ENCODE measurements at regions not wholly inside any gene's neighbourhood (a gene's known extent, or its start where the extent isn't known, plus 50 kb on each side); places are given as distances from the start of the nearest gene placed in this dataset.

DNA sequence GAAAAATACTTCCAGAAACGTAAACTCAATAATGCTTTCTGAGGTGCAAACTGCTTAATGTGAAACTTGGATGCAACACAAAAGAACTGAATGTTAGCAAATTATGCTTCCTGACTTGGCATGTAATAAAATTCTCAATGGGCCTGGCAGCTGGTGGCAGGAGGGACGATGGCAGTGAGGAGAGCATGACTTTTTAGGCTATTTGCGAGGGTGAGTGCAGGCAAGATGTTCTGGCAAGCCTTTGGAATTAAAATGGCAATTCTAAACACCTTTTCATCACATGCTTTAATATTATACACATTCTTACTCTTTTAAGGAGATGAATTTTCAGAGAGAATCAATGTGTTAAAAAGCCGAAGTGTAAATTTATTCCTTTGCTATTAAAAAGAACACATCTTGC lies 224.8 kb upstream of the CDH4 start:
- no peak for DNase-seq
- no peak overlapping the region for H2AK5ac ChIP-seq (ENCODE audit: low read length)
- H3K4ac ChIP-seq (ENCODE audit: low read depth, low read length), result no peak overlapping the region
- no peak overlapping the region for H3K4me3 ChIP-seq (ENCODE audit: low read depth, low read length)
- H4K91ac ChIP-seq (ENCODE audit: low read depth, low read length), result no peak overlapping the region
- H3K36me3 ChIP-seq (ENCODE audit: control insufficient read depth in 1 of 2, insufficient read depth in 2 of 2, low read length in 2 of 2), result no peaks in the 10 kb centered on the region
- H3K18ac ChIP-seq (ENCODE audit: low read length), result no peak overlapping the region
- H3K79me2 ChIP-seq (ENCODE audit: control insufficient read depth, insufficient read depth, low read length, poor library complexity), result no peaks in the 10 kb centered on the region
- no peak overlapping the region for H4K12ac ChIP-seq (ENCODE audit: low read depth, low read length)
- H3K27ac ChIP-seq (ENCODE audit: low read depth, low read length), result no peak overlapping the region
- H2BK120ac ChIP-seq (ENCODE audit: insufficient read depth, low read length, poor library complexity), result no peak overlapping the region
- H3K9me3 ChIP-seq (ENCODE audit: insufficient read depth, low read depth, low read length), result peaks cover 13% of the 10 kb centered on the region
- H2AFZ ChIP-seq (ENCODE audit: insufficient read depth, low read length, poor library complexity), result no peak overlapping the region
- no peak overlapping the region for H2BK12ac ChIP-seq (ENCODE audit: low read length)
- no peaks in the 10 kb centered on the region for H3K79me1 ChIP-seq (ENCODE audit: low read length)
- no peak overlapping the region for H2BK5ac ChIP-seq (ENCODE audit: low read depth, low read length, poor library complexity)
- H3K14ac ChIP-seq (ENCODE audit: low read length), result no peak overlapping the region
- no peak overlapping the region for H4K8ac ChIP-seq (ENCODE audit: low read depth, low read length)
- no peak overlapping the region for H3K4me2 ChIP-seq (ENCODE audit: low read length)
- no CpG with 5 or more reads among the region's 4 CpGs for WGBS (ENCODE audit: extremely low coverage, insufficient coverage, insufficient read length)
- no peak overlapping the region for H3K9ac ChIP-seq (ENCODE audit: low read length)
- no peak overlapping the region for H3K23ac ChIP-seq (ENCODE audit: low read length)
- no peaks in the 10 kb centered on the region for H3K27me3 ChIP-seq (ENCODE audit: insufficient read depth, low read length)
- H3K4me1 ChIP-seq (ENCODE audit: control insufficient read depth in 1 of 2, insufficient read depth in 2 of 2, low read length in 2 of 2), result no peaks in the 10 kb centered on the region

DNA sequence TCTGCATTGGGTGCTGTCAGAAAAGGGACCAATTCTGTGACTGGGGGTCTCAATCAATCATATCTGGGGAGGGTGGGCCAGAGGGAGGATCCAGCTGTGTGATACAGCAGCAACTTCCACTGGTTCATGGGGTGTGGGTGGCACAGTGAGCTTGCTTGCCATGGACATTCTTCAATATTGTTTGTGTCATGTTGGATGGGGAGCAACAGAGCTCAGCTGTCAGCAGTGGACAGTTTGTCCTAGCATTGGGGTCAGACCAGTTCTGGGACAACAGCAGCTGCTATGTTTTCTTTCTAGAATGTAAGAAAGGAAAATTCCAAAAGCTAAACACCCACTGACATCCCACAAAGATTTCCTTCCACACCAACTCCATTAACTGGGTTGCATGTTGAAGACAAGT lies 221.9 kb upstream of the CDH4 start:
- H2AFZ ChIP-seq (ENCODE audit: insufficient read depth, low read length, poor library complexity), result no peak overlapping the region
- no peak overlapping the region for H2BK120ac ChIP-seq (ENCODE audit: insufficient read depth, low read length, poor library complexity)
- peaks cover 13% of the 10 kb centered on the region for H3K9me3 ChIP-seq (ENCODE audit: insufficient read depth, low read depth, low read length)
- no peaks in the 10 kb centered on the region for H3K79me1 ChIP-seq (ENCODE audit: low read length)
- no peak overlapping the region for H4K12ac ChIP-seq (ENCODE audit: low read depth, low read length)
- H2BK5ac ChIP-seq (ENCODE audit: low read depth, low read length, poor library complexity), result no peak overlapping the region
- no peak for DNase-seq
- no peak overlapping the region for H3K4me2 ChIP-seq (ENCODE audit: low read length)
- no peak overlapping the region for H2BK12ac ChIP-seq (ENCODE audit: low read length)
- no peak overlapping the region for H4K8ac ChIP-seq (ENCODE audit: low read depth, low read length)
- no peak overlapping the region for H3K4ac ChIP-seq (ENCODE audit: low read depth, low read length)
- no peaks in the 10 kb centered on the region for H3K27me3 ChIP-seq (ENCODE audit: insufficient read depth, low read length)
- H3K9ac ChIP-seq (ENCODE audit: low read length), result no peak overlapping the region
- no peak overlapping the region for H2AK5ac ChIP-seq (ENCODE audit: low read length)
- no peak overlapping the region for H3K4me3 ChIP-seq (ENCODE audit: low read depth, low read length)
- no peak overlapping the region for H4K91ac ChIP-seq (ENCODE audit: low read depth, low read length)
- no peaks in the 10 kb centered on the region for H3K4me1 ChIP-seq (ENCODE audit: control insufficient read depth in 1 of 2, insufficient read depth in 2 of 2, low read length in 2 of 2)
- H3K18ac ChIP-seq (ENCODE audit: low read length), result no peak overlapping the region
- H3K14ac ChIP-seq (ENCODE audit: low read length), result no peak overlapping the region
- H3K36me3 ChIP-seq (ENCODE audit: control insufficient read depth in 1 of 2, insufficient read depth in 2 of 2, low read length in 2 of 2), result no peaks in the 10 kb centered on the region
- no peak overlapping the region for H3K23ac ChIP-seq (ENCODE audit: low read length)
- no peaks in the 10 kb centered on the region for H3K79me2 ChIP-seq (ENCODE audit: control insufficient read depth, insufficient read depth, low read length, poor library complexity)
- H3K27ac ChIP-seq (ENCODE audit: low read depth, low read length), result no peak overlapping the region

DNA sequence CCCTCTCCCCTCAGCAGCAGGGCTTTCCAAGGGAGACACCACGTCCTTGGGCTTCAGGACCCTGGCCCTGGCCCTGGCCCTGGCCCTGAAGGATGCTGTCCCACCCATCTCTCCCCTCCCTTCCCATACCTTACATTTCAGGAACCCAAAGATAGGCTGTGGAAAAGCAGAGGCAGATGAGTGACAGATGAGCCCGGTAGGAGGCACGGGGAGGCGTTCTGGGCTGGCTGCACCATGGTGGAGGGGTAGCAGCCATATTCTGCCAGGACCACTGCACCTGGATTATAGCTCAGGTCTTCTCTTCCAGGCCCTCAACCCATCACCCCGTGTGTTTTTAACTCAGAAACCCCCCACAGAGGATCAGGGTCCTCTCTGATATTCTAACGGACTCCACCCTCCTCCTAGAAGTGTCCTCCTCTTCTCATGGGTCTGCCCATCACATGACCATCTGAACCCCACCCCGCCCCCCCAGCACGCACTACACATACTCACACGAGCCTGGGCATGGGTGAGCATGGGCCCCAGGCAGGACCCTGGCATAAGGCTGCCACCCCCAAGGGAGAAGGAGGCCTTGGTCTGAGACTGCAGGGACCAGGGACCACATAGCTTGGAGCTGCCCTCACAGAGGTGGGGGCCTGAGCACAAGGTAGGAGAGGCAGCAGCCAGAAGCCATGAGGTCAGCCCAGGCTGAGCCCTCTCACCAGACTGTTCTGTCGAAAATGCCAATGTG lies 220.8 kb upstream of the CDH4 start:
- Histone ChIP-seq H3K36me3 (ENCODE audit: control insufficient read depth in 1 of 2, insufficient read depth in 2 of 2, low read length in 2 of 2) (no peaks in the 10 kb centered on the region), H3K4ac (ENCODE audit: low read depth, low read length) (no peak overlapping the region), H3K4me2 (ENCODE audit: low read length) (no peak overlapping the region), H3K9ac (ENCODE audit: low read length) (no peak overlapping the region), H3K23ac (ENCODE audit: low read length) (no peak overlapping the region), H2AFZ (ENCODE audit: insufficient read depth, low read length, poor library complexity) (no peak overlapping the region), H3K14ac (ENCODE audit: low read length) (no peak overlapping the region), H2AK5ac (ENCODE audit: low read length) (no peak overlapping the region), H3K4me1 (ENCODE audit: control insufficient read depth in 1 of 2, insufficient read depth in 2 of 2, low read length in 2 of 2) (no peaks in the 10 kb centered on the region), H4K91ac (ENCODE audit: low read depth, low read length) (no peak overlapping the region), H3K79me2 (ENCODE audit: control insufficient read depth, insufficient read depth, low read length, poor library complexity) (no peaks in the 10 kb centered on the region), H3K18ac (ENCODE audit: low read length) (no peak overlapping the region), H3K27ac (ENCODE audit: low read depth, low read length) (no peak overlapping the region), H3K79me1 (ENCODE audit: low read length) (no peaks in the 10 kb centered on the region), H4K12ac (ENCODE audit: low read depth, low read length) (no peak overlapping the region), H3K9me3 (ENCODE audit: insufficient read depth, low read depth, low read length) (peaks cover 11% of the 10 kb centered on the region), H3K27me3 (ENCODE audit: insufficient read depth, low read length) (no peaks in the 10 kb centered on the region), H2BK12ac (ENCODE audit: low read length) (no peak overlapping the region), H4K8ac (ENCODE audit: low read depth, low read length) (no peak overlapping the region), H2BK120ac (ENCODE audit: insufficient read depth, low read length, poor library complexity) (no peak overlapping the region), H2BK5ac (ENCODE audit: low read depth, low read length, poor library complexity) (no peak overlapping the region), H3K4me3 (ENCODE audit: low read depth, low read length) (no peak overlapping the region)
- no peak for DNase-seq
- whole genome bisulfite sequencing (ENCODE audit: extremely low coverage, insufficient coverage, insufficient read length), result no CpG with 5 or more reads among the region's 10 CpGs

DNA sequence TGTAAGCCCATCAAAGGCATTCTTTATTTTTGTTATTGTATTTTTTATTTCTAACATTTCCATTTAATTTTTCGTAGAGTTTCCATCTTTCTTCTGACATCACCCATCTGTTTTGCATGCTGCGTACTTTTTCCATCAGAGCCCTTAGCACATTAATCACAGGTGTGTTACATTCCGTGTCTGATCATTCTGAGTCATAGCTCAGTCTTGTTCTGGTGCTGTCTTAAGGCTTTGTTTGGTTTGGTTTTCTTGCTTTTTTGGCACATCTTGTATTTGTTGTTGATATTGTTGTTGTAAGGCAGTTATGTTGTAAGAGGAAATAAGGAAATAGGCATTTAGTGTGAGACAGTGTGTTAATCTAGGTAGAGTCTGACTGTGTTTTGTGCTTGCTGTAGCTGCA lies 214.6 kb upstream of the CDH4 start:
- no peak overlapping the region for H2BK120ac ChIP-seq (ENCODE audit: insufficient read depth, low read length, poor library complexity)
- DNase-seq, result no peak
- H3K9ac ChIP-seq (ENCODE audit: low read length), result no peak overlapping the region
- no peak overlapping the region for H4K8ac ChIP-seq (ENCODE audit: low read depth, low read length)
- H3K4me2 ChIP-seq (ENCODE audit: low read length), result no peak overlapping the region
- H2AFZ ChIP-seq (ENCODE audit: insufficient read depth, low read length, poor library complexity), result no peak overlapping the region
- H2AK5ac ChIP-seq (ENCODE audit: low read length), result no peak overlapping the region
- no peak overlapping the region for H3K4ac ChIP-seq (ENCODE audit: low read depth, low read length)
- H3K36me3 ChIP-seq (ENCODE audit: control insufficient read depth in 1 of 2, insufficient read depth in 2 of 2, low read length in 2 of 2), result no peaks in the 10 kb centered on the region
- no peak overlapping the region for H3K18ac ChIP-seq (ENCODE audit: low read length)
- no peak overlapping the region for H4K12ac ChIP-seq (ENCODE audit: low read depth, low read length)
- no peak overlapping the region for H2BK12ac ChIP-seq (ENCODE audit: low read length)
- no peak overlapping the region for H2BK5ac ChIP-seq (ENCODE audit: low read depth, low read length, poor library complexity)
- no peak overlapping the region for H4K91ac ChIP-seq (ENCODE audit: low read depth, low read length)
- H3K27ac ChIP-seq (ENCODE audit: low read depth, low read length), result no peak overlapping the region
- no CpG with 5 or more reads among the region's 3 CpGs for WGBS (ENCODE audit: extremely low coverage, insufficient coverage, insufficient read length)
- H3K4me3 ChIP-seq (ENCODE audit: low read depth, low read length), result no peak overlapping the region
- H3K23ac ChIP-seq (ENCODE audit: low read length), result no peak overlapping the region
- no peaks in the 10 kb centered on the region for H3K79me2 ChIP-seq (ENCODE audit: control insufficient read depth, insufficient read depth, low read length, poor library complexity)
- no peaks in the 10 kb centered on the region for H3K79me1 ChIP-seq (ENCODE audit: low read length)
- no peaks in the 10 kb centered on the region for H3K4me1 ChIP-seq (ENCODE audit: control insufficient read depth in 1 of 2, insufficient read depth in 2 of 2, low read length in 2 of 2)
- H3K14ac ChIP-seq (ENCODE audit: low read length), result no peak overlapping the region
- no peaks in the 10 kb centered on the region for H3K27me3 ChIP-seq (ENCODE audit: insufficient read depth, low read length)
- no peaks in the 10 kb centered on the region for H3K9me3 ChIP-seq (ENCODE audit: insufficient read depth, low read depth, low read length)
